H7 (cell line): ENCODE measurements at regions not wholly inside any gene's neighbourhood (a gene's known extent, or its start where the extent isn't known, plus 50 kb on each side); places are given as distances from the start of the nearest gene placed in this dataset.
"Not testable (repeated sequence)": the region's sequence is repeated elsewhere in the genome, so short reads cannot be mapped to it uniquely, and the experiment has no call there.

ENCODE experiments used
- DNase-seq: peaks from one replicate; pipeline ENCODE4 v3.0.0; 2012
- H3K27me3 ChIP-seq: 2 replicates; pipeline ENCODE4 v1.6.0; 2011; ENCODE audit warnings: mild to moderate bottlenecking, low read length; ENCODE audit not compliant: control insufficient read depth, insufficient read depth
- H3K36me3 ChIP-seq: replicated peaks from 2 replicates; pipeline ENCODE4 v1.5.1; 2011; ENCODE audit warnings: low read length; ENCODE audit not compliant: control insufficient read depth, insufficient read depth
- H3K4me3 ChIP-seq: 2 replicates; pipeline ENCODE4 v1.5.1; 2011; ENCODE audit warnings: low read depth, mild to moderate bottlenecking, control low read depth, low read length, moderate library complexity; ENCODE audit not compliant: insufficient read depth

DNA sequence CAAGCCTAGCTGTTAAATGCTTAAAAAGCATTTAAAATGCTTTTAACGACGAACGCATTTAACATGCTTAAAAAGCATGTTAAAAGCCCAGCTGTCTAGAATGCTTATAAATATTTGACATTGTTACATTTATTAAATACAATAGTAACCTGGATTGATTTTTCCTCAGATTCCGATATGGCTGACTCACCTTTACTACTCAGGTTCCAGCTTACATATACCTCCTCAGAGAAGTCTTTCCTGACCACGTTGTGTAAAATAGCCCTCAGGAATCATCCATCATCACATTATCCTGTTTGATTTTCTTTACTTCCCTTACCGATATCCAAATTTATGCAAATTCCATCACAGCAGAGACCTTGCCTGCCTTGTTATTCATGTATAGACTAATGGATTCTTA lies 51.4 kb downstream of the SLC41A2 start:
- Histone ChIP-seq H3K27me3 (no peaks in the 10 kb centered on the region), H3K36me3 (no peaks in the 10 kb centered on the region), H3K4me3 (no peak overlapping the region)
- no peak for DNase-seq

DNA sequence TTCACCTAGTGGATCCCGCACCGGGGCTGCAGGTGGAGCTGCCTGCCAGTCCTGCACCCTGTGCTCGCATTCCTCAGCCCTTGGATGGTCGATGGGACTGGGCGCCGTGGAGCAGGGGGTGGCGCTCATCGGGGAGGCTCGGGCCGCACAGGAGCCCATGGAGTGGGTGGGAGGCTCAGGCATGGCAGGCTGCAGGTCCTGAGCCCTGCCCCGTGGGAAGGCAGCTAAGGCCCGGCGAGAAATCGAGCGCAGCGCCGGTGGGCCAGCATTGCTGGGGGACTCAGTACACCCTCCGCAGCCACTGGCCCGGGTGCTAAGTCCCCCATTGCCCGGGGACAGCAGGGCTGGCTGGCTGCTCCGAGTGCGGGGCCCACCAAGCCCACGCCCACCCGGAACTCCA lies 52.6 kb downstream of the SLC41A2 start:
- H3K36me3 ChIP-seq, DNase-seq, H3K4me3 ChIP-seq, H3K27me3 ChIP-seq: not testable (repeated sequence)

DNA sequence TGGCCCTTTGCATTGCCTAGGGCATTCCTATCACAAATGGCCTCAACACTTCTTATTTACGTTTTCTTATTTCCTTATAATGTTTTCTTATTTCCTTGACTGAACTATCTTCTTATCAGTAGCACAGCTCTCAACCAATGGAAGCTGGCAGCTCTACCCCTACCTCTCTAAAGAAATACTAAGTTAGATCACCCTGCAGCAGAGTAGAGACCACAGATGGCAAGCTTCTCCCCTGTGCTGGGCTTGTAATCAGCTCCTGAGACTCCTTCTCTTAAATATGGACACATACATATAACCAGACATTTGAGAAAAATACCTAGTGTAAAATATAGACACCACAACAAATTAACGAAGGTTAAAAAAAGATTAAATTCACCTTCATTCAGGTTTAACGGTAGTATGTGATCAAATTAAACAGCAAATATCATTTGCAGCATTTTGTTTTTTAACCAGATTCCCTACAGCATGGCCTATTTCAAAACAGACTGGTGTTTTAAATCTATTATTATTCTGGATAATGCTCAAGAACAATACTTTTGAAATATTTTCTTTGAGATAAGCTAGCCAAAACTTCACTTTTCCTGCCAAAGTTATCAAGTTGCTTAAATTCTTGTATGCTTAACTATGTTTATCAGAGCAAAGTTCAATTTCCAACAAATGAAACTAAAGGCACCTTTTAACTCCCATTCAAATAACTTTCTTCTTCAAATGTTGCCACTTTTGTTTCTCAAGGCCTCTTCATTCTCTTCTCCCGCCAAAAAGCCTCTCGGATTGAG lies 54.3 kb downstream of the SLC41A2 start:
- Histone ChIP-seq H3K36me3 (no peaks in the 10 kb centered on the region), H3K27me3 (no peaks in the 10 kb centered on the region), H3K4me3 (no peak overlapping the region)
- no peak for DNase-seq

DNA sequence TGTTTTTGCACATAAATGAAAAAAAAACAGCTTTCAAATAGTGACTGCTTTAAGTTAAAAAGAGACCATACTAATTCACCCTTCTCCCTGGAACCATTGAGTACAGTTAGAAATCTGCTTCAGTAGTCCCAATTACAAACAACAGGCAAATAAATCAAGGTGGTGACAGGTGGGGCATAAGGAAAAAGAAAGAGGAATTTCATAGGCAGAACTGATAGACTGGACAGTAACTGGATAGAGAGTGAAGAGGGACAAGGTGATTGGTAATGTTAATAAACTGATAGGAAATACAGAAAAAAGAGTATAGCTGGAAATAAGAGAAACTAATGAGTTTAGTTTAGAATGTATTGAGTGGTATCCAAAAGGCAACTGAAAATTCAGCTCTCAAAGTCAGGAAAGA lies 56.0 kb downstream of the SLC41A2 start:
- Histone ChIP-seq H3K27me3 (no peaks in the 10 kb centered on the region), H3K4me3 (no peak overlapping the region), H3K36me3 (no peaks in the 10 kb centered on the region)
- DNase-seq = no peak

DNA sequence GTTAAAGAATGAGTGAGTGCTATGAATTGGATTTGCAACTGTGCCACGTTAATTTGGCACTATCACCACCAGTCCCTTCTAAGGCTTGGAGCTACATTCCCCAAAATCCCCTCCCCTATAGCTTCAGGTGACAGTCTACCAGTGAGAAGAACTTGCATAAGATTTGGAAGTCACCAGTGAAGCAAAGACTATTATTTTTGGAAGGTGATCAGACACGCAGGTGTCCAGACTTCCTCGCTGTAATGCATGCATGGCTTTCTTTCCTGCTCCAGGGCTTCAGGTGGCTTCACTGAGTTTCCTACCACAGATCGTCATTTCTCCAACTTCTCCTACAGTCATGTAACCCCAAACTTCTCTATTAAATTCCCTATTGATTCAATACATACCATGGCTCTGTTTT lies 61.4 kb downstream of the SLC41A2 start:
- no peaks in the 10 kb centered on the region for H3K27me3 ChIP-seq
- no peak overlapping the region for H3K4me3 ChIP-seq
- DNase-seq = no peak
- H3K36me3 ChIP-seq = no peaks in the 10 kb centered on the region

DNA sequence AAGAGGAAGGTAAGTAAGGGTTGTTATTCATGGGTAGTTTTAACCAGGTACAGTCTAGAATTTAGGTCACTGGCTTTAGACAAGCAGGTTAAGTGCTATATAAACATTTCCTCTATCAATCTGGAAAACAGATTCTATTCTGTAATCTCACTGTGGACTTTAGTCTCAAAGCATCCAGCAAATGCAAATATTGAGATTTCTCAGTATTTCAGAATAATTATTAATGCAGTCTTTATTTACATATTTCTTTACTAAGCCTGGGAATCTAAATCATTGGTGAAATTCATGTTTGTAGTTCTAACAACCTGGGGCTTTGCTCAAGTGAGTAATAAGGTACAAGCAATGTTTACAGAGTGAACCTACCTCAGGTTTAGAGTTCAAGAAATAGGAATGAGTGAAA lies 61.9 kb downstream of the SLC41A2 start:
- DNase-seq = no peak
- Histone ChIP-seq H3K36me3 (no peaks in the 10 kb centered on the region), H3K27me3 (no peaks in the 10 kb centered on the region), H3K4me3 (no peak overlapping the region)

DNA sequence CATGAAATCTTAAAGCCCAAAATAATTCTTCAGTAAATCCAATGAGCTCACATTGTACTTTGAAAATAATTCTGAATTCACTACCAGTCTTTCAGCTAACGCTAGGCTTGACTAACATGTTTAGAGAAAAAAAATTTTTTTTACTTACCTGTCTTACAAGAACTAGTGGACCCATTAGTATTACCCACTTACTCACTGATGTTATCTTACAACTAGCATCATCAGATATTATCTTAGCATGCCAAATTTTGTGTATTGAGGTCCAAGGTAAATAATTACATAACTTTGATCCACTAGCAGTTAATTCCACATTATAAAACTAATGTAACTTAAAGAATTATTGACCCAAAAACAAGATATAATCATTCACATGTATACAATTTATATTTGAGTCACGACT lies 62.7 kb downstream of the SLC41A2 start:
- no peaks in the 10 kb centered on the region for H3K36me3 ChIP-seq
- no peak overlapping the region for H3K4me3 ChIP-seq
- DNase-seq = no peak
- H3K27me3 ChIP-seq = no peaks in the 10 kb centered on the region

DNA sequence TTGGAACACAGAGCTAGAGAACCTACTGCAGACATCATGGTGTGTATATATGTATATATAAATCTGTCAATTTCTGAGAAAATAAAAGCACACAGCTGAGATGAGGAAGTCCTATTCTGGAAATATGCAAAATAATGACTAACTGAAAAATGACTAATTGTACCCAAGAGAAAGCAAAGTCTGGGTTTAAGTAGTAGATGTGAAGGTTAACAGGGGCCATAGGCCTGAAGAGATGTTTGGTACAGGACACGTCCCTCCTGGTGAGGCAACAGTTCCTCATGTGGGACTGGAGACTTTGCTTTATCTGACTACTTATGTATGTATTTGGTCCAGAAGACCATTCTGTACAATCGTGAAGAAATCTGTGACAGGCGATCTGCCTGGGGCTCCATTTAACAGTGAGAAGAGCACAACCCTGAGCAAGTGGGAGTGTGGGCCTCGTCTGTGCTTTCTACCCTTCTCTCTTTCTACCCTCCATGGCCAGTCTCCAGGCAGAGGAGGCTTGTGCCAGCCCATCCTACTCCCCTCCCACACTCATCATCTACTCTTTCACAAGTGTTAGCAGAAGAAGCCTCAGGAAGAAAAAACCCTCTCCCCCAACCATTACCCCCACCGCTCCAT lies 67.5 kb downstream of the SLC41A2 start:
- no peak overlapping the region for H3K4me3 ChIP-seq
- H3K36me3 ChIP-seq = no peaks in the 10 kb centered on the region
- no peak for DNase-seq
- H3K27me3 ChIP-seq = no peaks in the 10 kb centered on the region

DNA sequence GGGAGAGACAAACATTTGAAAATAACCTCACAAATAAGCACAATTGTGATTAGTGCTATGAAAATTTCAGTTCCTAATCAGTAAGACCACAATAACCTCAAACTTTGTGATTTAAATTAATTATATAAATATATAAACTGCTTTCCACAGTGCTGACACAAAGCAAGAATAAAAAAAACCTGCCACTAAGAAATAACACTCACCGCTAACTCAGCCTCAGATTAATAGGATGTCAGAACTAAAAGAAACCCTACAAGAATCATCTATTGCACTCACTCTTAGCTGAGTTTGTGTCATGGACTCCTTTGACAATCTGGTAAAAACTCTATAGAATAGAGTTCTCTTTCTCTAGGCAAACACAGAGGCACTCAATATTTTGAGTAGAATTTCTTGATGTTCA lies 68.4 kb downstream of the SLC41A2 start:
- DNase-seq = no peak
- no peaks in the 10 kb centered on the region for H3K36me3 ChIP-seq
- no peaks in the 10 kb centered on the region for H3K27me3 ChIP-seq
- H3K4me3 ChIP-seq = no peak overlapping the region

DNA sequence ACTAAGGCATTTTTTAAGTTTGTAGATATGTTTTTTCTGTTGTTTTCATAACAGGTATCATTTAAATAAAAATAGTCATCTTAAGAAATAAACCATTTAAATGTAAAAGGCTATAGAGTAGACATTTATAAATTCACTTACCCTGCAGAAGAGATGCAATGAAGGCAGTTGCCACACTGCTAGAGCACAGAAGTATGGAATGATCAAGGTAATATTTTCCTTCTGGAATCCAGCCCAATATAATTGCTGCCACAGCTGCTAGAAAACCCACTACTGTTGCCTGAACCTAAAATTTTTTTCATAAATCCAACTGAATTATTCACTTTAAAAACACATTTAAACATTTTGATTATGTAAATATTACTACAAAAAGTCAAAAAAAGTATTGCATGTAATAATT lies 69.2 kb downstream of the SLC41A2 start:
- no peaks in the 10 kb centered on the region for H3K36me3 ChIP-seq
- DNase-seq = no peak

DNA sequence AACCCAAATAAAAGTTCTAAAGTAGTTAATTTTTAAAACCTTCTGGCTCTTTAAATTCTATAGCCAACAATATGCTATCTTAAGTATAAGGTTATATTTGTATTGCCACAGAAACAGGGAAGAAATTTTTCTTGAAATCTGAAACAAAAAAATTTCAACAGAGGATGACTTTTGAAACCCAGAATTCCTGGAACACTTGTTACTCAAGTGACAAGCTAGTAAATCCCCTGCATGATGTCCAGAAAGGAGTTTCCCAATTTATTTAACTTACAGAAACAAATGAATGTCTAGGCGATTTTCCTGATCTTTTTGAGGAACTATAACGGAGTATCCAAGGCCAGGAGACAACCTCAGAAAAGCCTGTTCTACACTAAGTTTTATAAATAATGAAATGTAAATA lies 69.6 kb downstream of the SLC41A2 start:
- H3K36me3 ChIP-seq = no peaks in the 10 kb centered on the region
- H3K27me3 ChIP-seq = no peaks in the 10 kb centered on the region
- H3K4me3 ChIP-seq = no peak overlapping the region
- no peak for DNase-seq

More for the DNA sequence above, 69.2 kb downstream of the SLC41A2 start:
- Histone ChIP-seq H3K27me3 (no peaks in the 10 kb centered on the region), H3K4me3 (no peak overlapping the region)

DNA sequence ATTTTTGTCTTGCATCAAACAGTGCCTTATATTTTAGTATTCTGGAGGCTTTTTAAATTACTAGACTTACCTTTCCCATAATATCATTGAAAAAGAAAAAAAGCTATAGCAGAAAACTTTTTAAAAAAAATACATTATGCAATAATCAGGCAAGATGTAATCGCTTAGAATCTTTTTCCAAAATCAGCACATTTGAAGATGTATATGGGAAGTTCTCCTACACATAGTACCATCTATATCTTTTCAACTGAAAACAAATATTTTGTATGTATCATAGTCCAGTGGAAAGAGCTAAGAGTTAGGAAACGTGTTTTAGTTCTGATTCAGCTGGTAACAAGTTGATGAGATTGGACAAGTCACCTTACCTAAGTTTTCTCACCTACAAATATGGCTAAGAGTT lies 70.6 kb downstream of the SLC41A2 start:
- DNase-seq = no peak
- Histone ChIP-seq H3K36me3 (no peaks in the 10 kb centered on the region), H3K27me3 (no peaks in the 10 kb centered on the region), H3K4me3 (no peak overlapping the region)

DNA sequence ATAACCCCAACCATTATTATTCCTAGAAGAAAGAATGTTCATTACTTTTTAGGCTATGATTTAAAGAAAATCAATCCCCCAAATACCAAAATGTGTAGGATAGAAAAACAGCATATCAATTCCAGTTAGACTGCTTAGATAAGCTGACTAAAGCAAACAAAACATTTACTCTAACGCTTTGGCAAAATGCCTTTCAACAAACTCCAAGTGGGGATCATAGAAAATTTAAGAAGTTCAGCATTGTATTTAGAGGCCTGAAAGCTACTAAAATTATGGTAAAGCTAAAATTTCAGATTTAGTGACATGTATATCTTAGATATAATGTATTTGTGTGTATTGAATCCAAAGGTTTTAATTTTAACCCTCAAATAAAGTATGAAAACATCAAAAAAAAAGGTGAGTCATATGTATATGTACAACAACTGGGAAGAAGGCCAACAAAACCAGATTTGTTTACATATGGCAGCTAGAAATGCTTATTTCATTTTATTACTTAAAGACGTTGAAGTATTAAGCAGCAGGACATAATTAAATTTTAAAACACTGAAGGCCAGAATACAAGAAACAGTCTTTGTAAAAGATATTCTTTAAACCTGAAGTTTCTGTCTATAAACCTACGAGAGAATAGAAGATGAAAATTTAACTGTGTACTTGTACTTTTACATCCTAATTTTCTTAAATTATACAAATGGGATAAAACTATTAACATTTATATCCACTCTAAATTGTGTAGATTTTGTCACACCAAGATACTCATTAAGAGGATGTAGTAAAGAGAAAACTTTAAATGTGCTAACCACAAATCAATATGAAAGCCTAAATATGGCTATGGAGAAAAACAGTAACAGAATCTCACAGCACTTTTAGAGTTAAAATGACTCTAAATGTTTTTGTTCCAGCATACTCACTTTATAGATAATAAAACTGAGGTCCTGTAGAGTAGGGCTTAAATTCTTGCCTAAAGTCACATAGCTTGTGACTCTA lies 71.4 kb downstream of the SLC41A2 start:
- H3K4me3 ChIP-seq = no peak overlapping the region
- no peaks in the 10 kb centered on the region for H3K27me3 ChIP-seq
- H3K36me3 ChIP-seq = no peaks in the 10 kb centered on the region
- DNase-seq = no peak

DNA sequence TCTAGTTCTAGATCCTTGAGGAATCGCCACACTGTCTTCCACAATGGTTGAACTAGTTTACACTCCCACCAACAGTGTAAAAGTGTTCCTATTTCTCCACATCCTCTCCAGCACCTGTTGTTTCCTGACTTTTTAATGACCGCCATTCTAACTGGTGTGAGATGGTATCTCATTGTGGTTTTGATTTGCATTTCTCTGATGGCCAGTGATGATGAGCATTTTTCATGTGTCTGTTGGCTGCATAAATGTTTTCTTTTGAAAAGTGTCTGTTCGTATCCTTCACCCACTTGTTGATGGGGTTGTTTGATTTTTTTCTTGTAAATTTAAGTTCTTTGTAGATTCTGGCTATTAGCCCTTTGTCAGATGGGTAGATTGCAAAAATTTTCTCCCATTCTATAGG lies 79.2 kb downstream of the SLC41A2 start:
- H3K4me3 ChIP-seq, DNase-seq: not testable (repeated sequence)

More for the DNA sequence above, 79.2 kb downstream of the SLC41A2 start:
- H3K36me3 ChIP-seq, H3K27me3 ChIP-seq: not testable (repeated sequence)
